ENCODE measurements at regions not wholly inside any gene's neighbourhood (a gene's known extent, or its start where the extent isn't known, plus 50 kb on each side); places are given as distances from the start of the nearest gene placed in this dataset.

GRCh38 chr15:81536356-81536755, 162.3 kb upstream of the TMC3 start:
- no peak overlapping the region for H3K4me3 Mint-ChIP-seq
- no peak overlapping the region for H3K27ac Mint-ChIP-seq
- no peaks in the 10 kb centered on the region for H3K4me1 Mint-ChIP-seq (ENCODE audit: low read depth)
- H3K9me3 Mint-ChIP-seq, result no peaks in the 10 kb centered on the region
- intact Hi-C loops (cut with micrococcal nuclease), result no loop called here
- peaks cover 1% of the 10 kb centered on the region for H3K27me3 Mint-ChIP-seq
- H3K36me3 Mint-ChIP-seq (ENCODE audit: low read depth), result no peaks in the 10 kb centered on the region

GRCh38 chr15:81534124-81534523, 160.1 kb upstream of the TMC3 start:
- Mint-ChIP-seq H3K36me3 (ENCODE audit: low read depth) (no peaks in the 10 kb centered on the region), H3K27ac (no peak overlapping the region), H3K27me3 (peaks cover 1% of the 10 kb centered on the region), H3K4me3 (no peak overlapping the region), H3K9me3 (no peaks in the 10 kb centered on the region), H3K4me1 (ENCODE audit: low read depth) (no peaks in the 10 kb centered on the region)
- intact Hi-C loops (cut with micrococcal nuclease), result no loop called here

GRCh38 chr15:81532001-81532400, 158.0 kb upstream of the TMC3 start:
- Mint-ChIP-seq H3K27ac (no peak overlapping the region), H3K36me3 (ENCODE audit: low read depth) (no peaks in the 10 kb centered on the region), H3K9me3 (no peaks in the 10 kb centered on the region), H3K4me1 (ENCODE audit: low read depth) (no peaks in the 10 kb centered on the region), H3K27me3 (no peaks in the 10 kb centered on the region), H3K4me3 (no peak overlapping the region)
- intact Hi-C loops (cut with micrococcal nuclease), result no loop called here

GRCh38 chr15:81531109-81531592, 157.1 kb upstream of the TMC3 start:
- intact Hi-C loops (cut with micrococcal nuclease), result no loop called here

GRCh38 chr15:81530271-81530691, 156.3 kb upstream of the TMC3 start:
- Mint-ChIP-seq H3K4me3 (no peak overlapping the region), H3K9me3 (no peaks in the 10 kb centered on the region), H3K4me1 (ENCODE audit: low read depth) (no peaks in the 10 kb centered on the region), H3K27ac (no peak overlapping the region), H3K27me3 (no peaks in the 10 kb centered on the region), H3K36me3 (ENCODE audit: low read depth) (no peaks in the 10 kb centered on the region)
- intact Hi-C loops (cut with micrococcal nuclease), result no loop called here

More at GRCh38 chr15:81531109-81531592, 157.1 kb upstream of the TMC3 start:
- Mint-ChIP-seq H3K4me1 (ENCODE audit: low read depth) (no peaks in the 10 kb centered on the region), H3K27ac (no peak overlapping the region), H3K4me3 (no peak overlapping the region), H3K27me3 (no peaks in the 10 kb centered on the region), H3K36me3 (ENCODE audit: low read depth) (no peaks in the 10 kb centered on the region), H3K9me3 (no peaks in the 10 kb centered on the region)

GRCh38 chr15:81529481-81529880, 155.5 kb upstream of the TMC3 start:
- Mint-ChIP-seq H3K27me3 (no peaks in the 10 kb centered on the region), H3K4me1 (ENCODE audit: low read depth) (no peaks in the 10 kb centered on the region), H3K9me3 (no peaks in the 10 kb centered on the region), H3K27ac (no peak overlapping the region), H3K36me3 (ENCODE audit: low read depth) (no peaks in the 10 kb centered on the region), H3K4me3 (no peak overlapping the region)
- intact Hi-C loops (cut with micrococcal nuclease), result no loop called here

- Mint-ChIP-seq H3K36me3 (ENCODE audit: low read depth) (no peaks in the 10 kb centered on the region), H3K9me3 (no peaks in the 10 kb centered on the region), H3K4me3 (no peak overlapping the region), H3K4me1 (ENCODE audit: low read depth) (no peaks in the 10 kb centered on the region), H3K27ac (no peak overlapping the region), H3K27me3 (no peaks in the 10 kb centered on the region)
- intact Hi-C loops (cut with micrococcal nuclease), result no loop called here
Measured at GRCh38 chr15:81526029-81526428, 152.0 kb upstream of the TMC3 start.

- Mint-ChIP-seq H3K9me3 (no peaks in the 10 kb centered on the region), H3K4me1 (ENCODE audit: low read depth) (no peaks in the 10 kb centered on the region), H3K4me3 (no peak overlapping the region), H3K36me3 (ENCODE audit: low read depth) (no peaks in the 10 kb centered on the region), H3K27ac (no peak overlapping the region), H3K27me3 (no peaks in the 10 kb centered on the region)
- intact Hi-C loops (cut with micrococcal nuclease), result no loop called here
Measured at GRCh38 chr15:81524496-81524895, 150.5 kb upstream of the TMC3 start.

GRCh38 chr15:81523867-81524266, 149.9 kb upstream of the TMC3 start:
- no peaks in the 10 kb centered on the region for H3K4me1 Mint-ChIP-seq (ENCODE audit: low read depth)
- H3K27ac Mint-ChIP-seq, result no peak overlapping the region
- no peaks in the 10 kb centered on the region for H3K27me3 Mint-ChIP-seq
- intact Hi-C loops (cut with micrococcal nuclease), result no loop called here
- H3K4me3 Mint-ChIP-seq, result no peak overlapping the region
- H3K9me3 Mint-ChIP-seq, result no peaks in the 10 kb centered on the region
- H3K36me3 Mint-ChIP-seq (ENCODE audit: low read depth), result no peaks in the 10 kb centered on the region

- Mint-ChIP-seq H3K4me1 (ENCODE audit: low read depth) (no peaks in the 10 kb centered on the region), H3K27me3 (no peaks in the 10 kb centered on the region), H3K36me3 (ENCODE audit: low read depth) (no peaks in the 10 kb centered on the region), H3K27ac (no peak overlapping the region), H3K9me3 (no peaks in the 10 kb centered on the region), H3K4me3 (no peak overlapping the region)
- intact Hi-C loops (cut with micrococcal nuclease), result no loop called here
Measured at GRCh38 chr15:81520480-81520879, 146.5 kb upstream of the TMC3 start.

- intact Hi-C loops (cut with micrococcal nuclease), result no loop called here
- Mint-ChIP-seq H3K4me3 (no peak overlapping the region), H3K36me3 (ENCODE audit: low read depth) (no peaks in the 10 kb centered on the region), H3K27me3 (no peaks in the 10 kb centered on the region), H3K9me3 (no peaks in the 10 kb centered on the region), H3K4me1 (ENCODE audit: low read depth) (no peaks in the 10 kb centered on the region), H3K27ac (no peak overlapping the region)
Measured at GRCh38 chr15:81516461-81516860, 142.4 kb upstream of the TMC3 start.

GRCh38 chr15:81516012-81516411, 142.0 kb upstream of the TMC3 start:
- Mint-ChIP-seq H3K4me3 (no peak overlapping the region), H3K4me1 (ENCODE audit: low read depth) (no peaks in the 10 kb centered on the region), H3K9me3 (no peaks in the 10 kb centered on the region), H3K27me3 (no peaks in the 10 kb centered on the region), H3K36me3 (ENCODE audit: low read depth) (no peaks in the 10 kb centered on the region), H3K27ac (no peak overlapping the region)
- intact Hi-C loops (cut with micrococcal nuclease), result no loop called here

- H3K4me1 Mint-ChIP-seq (ENCODE audit: low read depth), result peaks cover 7% of the 10 kb centered on the region
- H3K27me3 Mint-ChIP-seq, result no peaks in the 10 kb centered on the region
- H3K9me3 Mint-ChIP-seq, result no peaks in the 10 kb centered on the region
Measured at GRCh38 chr15:81514725-81515124, 140.7 kb upstream of the TMC3 start.

GRCh38 chr15:81511138-81511537, 137.1 kb upstream of the TMC3 start:
- no peak overlapping the region for H3K4me3 Mint-ChIP-seq

More at GRCh38 chr15:81514725-81515124, 140.7 kb upstream of the TMC3 start:
- Mint-ChIP-seq H3K36me3 (ENCODE audit: low read depth) (no peaks in the 10 kb centered on the region), H3K4me3 (no peak overlapping the region), H3K27ac (no peak overlapping the region)
- intact Hi-C loops (cut with micrococcal nuclease), result no loop called here

GRCh38 chr15:81507831-81508230, 133.8 kb upstream of the TMC3 start:
- H3K36me3 Mint-ChIP-seq (ENCODE audit: low read depth), result no peaks in the 10 kb centered on the region
- H3K4me1 Mint-ChIP-seq (ENCODE audit: low read depth), result peaks cover 9% of the 10 kb centered on the region
- no peaks in the 10 kb centered on the region for H3K27me3 Mint-ChIP-seq
- H3K27ac Mint-ChIP-seq, result no peak overlapping the region
- no peak overlapping the region for H3K4me3 Mint-ChIP-seq
- intact Hi-C loops (cut with micrococcal nuclease), result no loop called here
- no peaks in the 10 kb centered on the region for H3K9me3 Mint-ChIP-seq

More at GRCh38 chr15:81511138-81511537, 137.1 kb upstream of the TMC3 start:
- H3K4me1 Mint-ChIP-seq (ENCODE audit: low read depth), result peaks cover 9% of the 10 kb centered on the region
- no peaks in the 10 kb centered on the region for H3K36me3 Mint-ChIP-seq (ENCODE audit: low read depth)
- no peaks in the 10 kb centered on the region for H3K9me3 Mint-ChIP-seq
- intact Hi-C loops (cut with micrococcal nuclease), result no loop called here
- no peak overlapping the region for H3K27ac Mint-ChIP-seq
- no peaks in the 10 kb centered on the region for H3K27me3 Mint-ChIP-seq

Data from dendritic cell treated with granulocyte-macrophage colony-stimulating factor and Interleukin-4, amounts not matched to agents 40 ng/mL and 50 ng/mL, for 4 days (primary cell).